ENCODE measurements at regions not wholly inside any gene's neighbourhood (a gene's known extent, or its start where the extent isn't known, plus 50 kb on each side); places are given as distances from the start of the nearest gene placed in this dataset.

- no peaks in the 10 kb centered on the region for H3K27me3 ChIP-seq
- H3K9me3 ChIP-seq: no peaks in the 10 kb centered on the region
- DNase-seq (no peak), ATAC-seq (ENCODE audit: low FRiP score in 2 of 2) (no peak)
- H3K36me3 ChIP-seq: no peaks in the 10 kb centered on the region
- no peaks in the 10 kb centered on the region for H3K4me1 ChIP-seq
- WGBS, 2 donors: 93 to 99% methylated on average over 8 of the region's 8 CpGs
- no peak overlapping the region for H3K4me3 ChIP-seq
- no peak overlapping the region for H3K27ac ChIP-seq
- no peak for TF ChIP-seq POLR2A (IDR thresholded peaks at IDR 0.05)
- no peak for TF ChIP-seq EP300 (IDR thresholded peaks at IDR 0.05)
- no peak for TF ChIP-seq POLR2AphosphoS5 (IDR thresholded peaks at IDR 0.05)
- TF ChIP-seq, protein P1, sequence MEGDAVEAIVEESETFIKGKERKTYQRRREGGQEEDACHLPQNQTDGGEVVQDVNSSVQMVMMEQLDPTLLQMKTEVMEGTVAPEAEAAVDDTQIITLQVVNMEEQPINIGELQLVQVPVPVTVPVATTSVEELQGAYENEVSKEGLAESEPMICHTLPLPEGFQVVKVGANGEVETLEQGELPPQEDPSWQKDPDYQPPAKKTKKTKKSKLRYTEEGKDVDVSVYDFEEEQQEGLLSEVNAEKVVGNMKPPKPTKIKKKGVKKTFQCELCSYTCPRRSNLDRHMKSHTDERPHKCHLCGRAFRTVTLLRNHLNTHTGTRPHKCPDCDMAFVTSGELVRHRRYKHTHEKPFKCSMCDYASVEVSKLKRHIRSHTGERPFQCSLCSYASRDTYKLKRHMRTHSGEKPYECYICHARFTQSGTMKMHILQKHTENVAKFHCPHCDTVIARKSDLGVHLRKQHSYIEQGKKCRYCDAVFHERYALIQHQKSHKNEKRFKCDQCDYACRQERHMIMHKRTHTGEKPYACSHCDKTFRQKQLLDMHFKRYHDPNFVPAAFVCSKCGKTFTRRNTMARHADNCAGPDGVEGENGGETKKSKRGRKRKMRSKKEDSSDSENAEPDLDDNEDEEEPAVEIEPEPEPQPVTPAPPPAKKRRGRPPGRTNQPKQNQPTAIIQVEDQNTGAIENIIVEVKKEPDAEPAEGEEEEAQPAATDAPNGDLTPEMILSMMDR (IDR thresholded peaks at IDR 0.05): no peak
Observed at GRCh38 chr6:155975506-155975905, 519.9 kb upstream of the NOX3 start.

DNA sequence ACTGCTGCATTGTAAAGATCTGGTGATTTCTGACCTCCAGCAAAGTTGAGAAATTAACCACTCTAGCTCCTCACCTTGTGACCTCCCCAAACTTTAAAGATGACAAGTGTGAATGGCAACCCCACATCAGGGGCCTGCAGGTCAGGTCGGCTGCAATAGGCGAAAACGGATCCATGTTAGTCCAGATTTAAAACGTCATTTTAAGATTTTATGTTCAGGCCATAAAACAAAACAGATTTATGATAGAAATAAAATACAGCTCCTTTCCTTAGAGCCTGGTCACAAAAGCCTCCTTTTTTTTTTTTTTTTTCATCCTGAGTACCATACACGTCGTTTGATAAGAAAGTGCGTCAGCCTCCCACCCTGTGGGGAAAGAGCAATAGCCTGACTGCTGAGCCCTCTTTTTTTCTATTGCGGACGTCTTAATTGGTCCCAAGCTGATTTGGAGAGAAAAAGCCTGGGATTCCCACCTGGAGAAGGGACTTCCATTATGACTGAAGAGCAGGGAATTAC, 519.2 kb upstream of the NOX3 start:
- no peak overlapping the region for H3K27ac ChIP-seq
- ATAC-seq (ENCODE audit: low FRiP score in 2 of 2) (no peak), DNase-seq (no peak)
- no peaks in the 10 kb centered on the region for H3K4me1 ChIP-seq
- 90% methylated on average over 9 of the region's 9 CpGs for WGBS, 2 donors
- no peaks in the 10 kb centered on the region for H3K36me3 ChIP-seq
- H3K27me3 ChIP-seq: no peaks in the 10 kb centered on the region
- no peaks in the 10 kb centered on the region for H3K9me3 ChIP-seq
- H3K4me3 ChIP-seq: no peak overlapping the region
- TF ChIP-seq EP300 (IDR thresholded peaks at IDR 0.05) (no peak), POLR2A (IDR thresholded peaks at IDR 0.05) (no peak), POLR2AphosphoS5 (IDR thresholded peaks at IDR 0.05) (no peak)
- TF ChIP-seq, protein P1 (IDR thresholded peaks at IDR 0.05): no peak

DNA sequence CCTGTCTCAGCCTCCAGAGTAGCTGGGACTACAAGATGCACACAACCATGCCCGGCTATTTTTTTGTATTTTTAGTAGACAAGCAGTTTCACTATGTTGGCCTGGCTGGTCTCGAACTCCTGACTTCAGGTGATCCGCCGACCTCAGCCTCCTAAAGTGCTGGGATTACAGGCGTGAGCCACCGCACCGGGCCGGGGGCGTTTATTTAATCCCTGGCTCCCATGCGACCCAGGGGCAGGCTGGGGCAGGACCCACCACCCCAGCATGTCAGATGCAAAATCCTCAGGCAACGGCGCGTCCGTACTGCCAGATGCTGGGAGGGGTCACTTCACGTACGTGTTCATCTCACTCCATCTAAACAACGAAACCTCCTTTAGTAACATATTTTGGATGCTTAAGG, 518.7 kb upstream of the NOX3 start:
- Histone ChIP-seq H3K36me3 (no peaks in the 10 kb centered on the region), H3K9me3 (no peaks in the 10 kb centered on the region), H3K27ac (no peak overlapping the region), H3K27me3 (no peaks in the 10 kb centered on the region), H3K4me1 (no peaks in the 10 kb centered on the region), H3K4me3 (no peak overlapping the region)
- ATAC-seq (ENCODE audit: low FRiP score in 2 of 2) (no peak), DNase-seq (peak in 1 of 2 donors; percentile 27)
- no peak for TF ChIP-seq POLR2AphosphoS5 (IDR thresholded peaks at IDR 0.05)
- 93 to 96% methylated on average over 15 to 17 of the region's 17 CpGs for WGBS, 2 donors

DNA sequence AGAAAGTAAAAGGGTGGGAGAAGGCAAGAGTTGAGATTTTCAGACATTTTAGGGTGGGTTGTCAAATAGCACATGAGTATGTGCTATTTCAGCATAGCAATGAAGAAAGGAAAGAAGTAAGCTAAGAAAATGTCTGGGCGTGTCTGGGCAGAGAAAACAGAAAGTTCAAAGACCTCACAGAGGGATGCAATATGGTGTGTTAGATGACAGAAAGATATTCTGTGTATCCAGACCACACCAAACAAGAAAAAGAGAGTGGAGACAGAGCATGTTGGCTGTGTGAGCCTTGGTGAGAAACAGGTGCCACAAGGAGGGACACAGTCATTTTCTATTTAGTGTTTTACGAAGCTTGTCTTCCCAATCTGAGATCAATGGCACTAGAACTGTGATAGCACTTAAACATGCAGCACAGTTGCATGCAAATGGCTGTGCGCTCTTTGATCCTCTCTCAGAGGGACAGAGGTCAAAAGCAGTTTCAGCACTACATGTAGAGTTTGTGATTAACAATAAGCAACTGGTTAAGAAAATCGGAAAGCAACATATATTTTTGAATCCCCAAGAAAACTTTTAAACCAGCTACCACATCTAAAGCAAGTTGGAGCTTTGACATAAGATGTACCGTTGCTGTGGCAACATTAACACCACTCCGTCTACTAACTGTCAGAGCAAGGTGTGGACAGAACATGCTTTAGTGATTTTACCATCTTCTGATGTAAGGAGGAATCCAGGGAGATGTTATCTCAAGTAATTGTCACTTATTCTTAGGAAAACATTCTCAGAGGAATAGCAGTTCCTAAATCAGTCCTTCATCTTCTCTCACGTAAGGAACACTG, 515.5 kb upstream of the NOX3 start:
- 71 to 72% methylated on average over 7 of the region's 7 CpGs for WGBS, 2 donors
- DNase-seq (no peak), ATAC-seq (ENCODE audit: low FRiP score in 2 of 2) (no peak)
- Histone ChIP-seq H3K9me3 (no peaks in the 10 kb centered on the region), H3K4me1 (no peaks in the 10 kb centered on the region), H3K27me3 (no peaks in the 10 kb centered on the region), H3K4me3 (no peak overlapping the region), H3K36me3 (no peaks in the 10 kb centered on the region), H3K27ac (no peak overlapping the region)
- no peak for TF ChIP-seq POLR2AphosphoS5 (IDR thresholded peaks at IDR 0.05)
- TF ChIP-seq, protein P1 (IDR thresholded peaks at IDR 0.05): no peak
- no peak for TF ChIP-seq POLR2A (IDR thresholded peaks at IDR 0.05)
- no peak for TF ChIP-seq EP300 (IDR thresholded peaks at IDR 0.05)

DNA sequence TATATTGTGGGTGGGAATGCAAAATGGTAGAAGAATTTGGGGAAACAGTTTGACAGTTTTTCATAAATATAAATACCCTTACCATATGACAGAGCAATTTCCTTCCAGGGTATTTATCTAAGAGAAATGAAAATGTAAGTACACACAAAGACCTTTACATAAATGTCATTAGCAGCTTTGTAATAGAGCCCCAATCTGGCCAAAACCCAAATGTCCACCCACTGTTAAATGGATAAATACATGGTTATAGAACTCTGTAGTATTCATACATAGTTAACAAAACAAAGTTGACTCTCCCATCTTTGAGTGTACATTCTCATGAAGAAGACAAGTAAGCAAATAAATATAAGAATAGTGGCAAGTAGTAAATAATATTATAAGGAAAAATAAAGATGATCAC, 514.8 kb upstream of the NOX3 start:
- Histone ChIP-seq H3K27me3 (no peaks in the 10 kb centered on the region), H3K4me1 (no peaks in the 10 kb centered on the region), H3K9me3 (no peaks in the 10 kb centered on the region), H3K36me3 (no peaks in the 10 kb centered on the region), H3K27ac (no peak overlapping the region), H3K4me3 (no peak overlapping the region)
- TF ChIP-seq POLR2A (IDR thresholded peaks at IDR 0.05) (no peak), EP300 (IDR thresholded peaks at IDR 0.05) (no peak), POLR2AphosphoS5 (IDR thresholded peaks at IDR 0.05) (no peak)
- TF ChIP-seq, protein P1 (IDR thresholded peaks at IDR 0.05): no peak
- DNase-seq (no peak), ATAC-seq (ENCODE audit: low FRiP score in 2 of 2) (no peak)

Data from upper lobe of left lung (tissue), 6 donors.